SJSA1 (cell line): ENCODE measurements at regions not wholly inside any gene's neighbourhood (a gene's known extent, or its start where the extent isn't known, plus 50 kb on each side); places are given as distances from the start of the nearest gene placed in this dataset.
"Not testable (repeated sequence)": the region's sequence is repeated elsewhere in the genome, so short reads cannot be mapped to it uniquely, and the experiment has no call there.

ENCODE experiments used
- DNase-seq, 2 experiments: peaks; one replicate each; pipeline ENCODE4 v3.0.0-alpha.2; 2015 to 2020; ENCODE audit warnings: low spot score in 2 of 2, low read depth in 1 of 2
- H3K27ac ChIP-seq: fragments of 250-450 bp; sonication (Bioruptor Pico); 2 replicates; pipeline ENCODE4 v1.5.1; 2020; ENCODE audit warnings: mild to moderate bottlenecking, moderate library complexity
- H3K27me3 ChIP-seq: fragments of 250-450 bp; sonication (Bioruptor Pico); replicated peaks from 2 replicates; pipeline ENCODE4 v1.5.1; 2020; ENCODE audit warnings: mild to moderate bottlenecking, moderate library complexity
- H3K36me3 ChIP-seq: fragments of 250-450 bp; sonication (Bioruptor Pico); 2 replicates; pipeline ENCODE4 v1.5.1; 2020; ENCODE audit warnings: mild to moderate bottlenecking
- H3K4me1 ChIP-seq: fragments of 250-450 bp; sonication (Bioruptor Pico); replicated peaks from 2 replicates; pipeline ENCODE4 v1.6.1; 2021; ENCODE audit warnings: mild to moderate bottlenecking
- H3K4me3 ChIP-seq: fragments of 250-450 bp; sonication (Bioruptor Pico); 2 replicates; pipeline ENCODE4 v1.5.1; 2020; ENCODE audit warnings: mild to moderate bottlenecking
- H3K9me3 ChIP-seq: fragments of 250-450 bp; sonication (Bioruptor Pico); replicated peaks from 2 replicates; pipeline ENCODE4 v1.5.1; 2020; ENCODE audit warnings: mild to moderate bottlenecking

DNA sequence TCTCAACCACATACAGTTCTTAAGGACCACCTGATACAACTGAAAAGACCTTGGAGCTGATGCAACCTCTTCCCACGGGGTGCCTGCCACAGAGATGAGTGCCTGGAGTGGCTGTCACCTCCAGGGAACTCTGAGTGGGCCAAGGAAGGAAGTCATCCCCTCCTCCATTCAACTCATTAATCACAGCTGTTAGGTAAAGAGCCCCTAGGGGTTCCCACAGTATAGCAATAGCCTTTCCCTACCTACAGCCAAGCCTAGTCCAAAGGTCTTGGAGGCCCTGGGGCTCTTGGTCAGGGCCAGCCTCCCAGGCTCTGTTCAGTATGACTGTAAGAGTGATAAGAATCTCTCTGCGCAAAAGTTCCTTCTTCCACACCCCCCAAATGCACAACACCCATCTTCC is 70.4 kb upstream of the NFE2L3 start:
- Histone ChIP-seq H3K4me1 (no peaks in the 10 kb centered on the region), H3K36me3 (no peaks in the 10 kb centered on the region), H3K27ac (no peak overlapping the region), H3K9me3 (no peaks in the 10 kb centered on the region), H3K27me3 (peaks cover 16% of the 10 kb centered on the region), H3K4me3 (no peak overlapping the region)
- no peak for DNase-seq

DNA sequence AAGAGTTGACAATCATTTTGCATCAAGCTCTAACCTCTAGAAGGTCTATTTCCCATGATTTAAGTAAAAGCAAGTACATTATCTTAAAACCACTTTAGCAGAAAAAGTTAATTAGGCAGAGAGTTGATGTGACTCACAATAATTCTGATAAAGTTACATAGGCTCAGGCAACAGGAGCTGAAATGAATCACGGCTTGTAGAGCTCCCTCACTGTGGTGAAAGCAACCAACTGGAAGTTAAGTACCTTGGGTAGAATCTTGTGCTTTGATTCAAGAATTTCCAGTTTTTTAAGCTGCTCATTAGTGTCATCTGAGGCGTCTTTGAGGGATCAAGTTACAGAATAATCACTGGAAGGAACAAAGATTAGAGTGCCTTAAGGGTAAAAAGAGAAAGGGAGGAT is 68.9 kb upstream of the NFE2L3 start:
- Histone ChIP-seq H3K27me3 (peaks cover 16% of the 10 kb centered on the region), H3K4me3 (no peak overlapping the region), H3K4me1 (no peaks in the 10 kb centered on the region), H3K9me3 (no peaks in the 10 kb centered on the region), H3K27ac (no peak overlapping the region), H3K36me3 (no peaks in the 10 kb centered on the region)
- no peak for DNase-seq

DNA sequence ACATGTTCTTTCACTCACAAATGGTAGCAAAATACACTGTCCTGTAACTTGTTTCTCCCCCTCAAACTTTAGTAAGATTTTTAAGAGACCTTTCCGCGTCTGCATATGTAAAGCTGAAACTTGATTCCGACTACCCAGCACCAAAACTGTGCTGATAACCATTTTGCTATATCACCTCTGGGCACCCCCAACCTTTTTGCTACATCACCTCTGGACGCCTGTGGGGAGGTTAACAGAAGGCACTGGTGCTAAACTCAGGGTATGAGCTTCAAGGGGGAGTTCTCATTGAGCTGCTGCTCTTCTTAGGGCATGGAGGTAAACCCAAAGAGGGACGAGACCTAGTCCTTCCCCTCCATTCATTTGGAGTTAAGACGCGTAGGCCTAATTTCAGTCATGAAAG is 67.6 kb upstream of the NFE2L3 start:
- H3K9me3 ChIP-seq = no peaks in the 10 kb centered on the region
- no peak for DNase-seq
- no peaks in the 10 kb centered on the region for H3K4me1 ChIP-seq
- H3K36me3 ChIP-seq = no peaks in the 10 kb centered on the region
- H3K27ac ChIP-seq = no peak overlapping the region
- no peak overlapping the region for H3K4me3 ChIP-seq
- peaks cover 12% of the 10 kb centered on the region for H3K27me3 ChIP-seq

DNA sequence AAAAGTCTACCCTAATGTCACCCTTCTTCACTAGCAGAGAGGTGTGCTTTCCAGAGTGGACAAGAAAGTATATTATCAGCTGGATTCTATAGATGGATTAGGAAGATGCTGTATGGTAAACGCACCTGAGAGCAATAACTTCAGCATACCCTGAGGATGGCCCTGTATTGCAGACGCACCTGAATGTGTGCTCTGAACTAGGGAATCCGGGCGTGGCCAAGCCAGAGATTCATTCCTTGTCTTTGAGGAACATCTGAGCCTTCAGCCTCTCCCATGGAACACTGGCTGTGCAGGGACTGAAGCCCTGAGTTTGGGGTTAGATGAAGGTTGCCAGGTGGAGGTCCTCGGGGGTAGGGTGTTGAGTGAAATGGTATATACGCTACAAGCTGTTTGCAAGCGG is 66.2 kb upstream of the NFE2L3 start:
- H3K9me3 ChIP-seq = no peaks in the 10 kb centered on the region
- peaks cover 4% of the 10 kb centered on the region; the same call in 1 of the 2 replicates for H3K27me3 ChIP-seq
- H3K4me3 ChIP-seq = no peak overlapping the region
- no peak overlapping the region for H3K27ac ChIP-seq
- H3K36me3 ChIP-seq = no peaks in the 10 kb centered on the region
- no peaks in the 10 kb centered on the region for H3K4me1 ChIP-seq
- DNase-seq = no peak

DNA sequence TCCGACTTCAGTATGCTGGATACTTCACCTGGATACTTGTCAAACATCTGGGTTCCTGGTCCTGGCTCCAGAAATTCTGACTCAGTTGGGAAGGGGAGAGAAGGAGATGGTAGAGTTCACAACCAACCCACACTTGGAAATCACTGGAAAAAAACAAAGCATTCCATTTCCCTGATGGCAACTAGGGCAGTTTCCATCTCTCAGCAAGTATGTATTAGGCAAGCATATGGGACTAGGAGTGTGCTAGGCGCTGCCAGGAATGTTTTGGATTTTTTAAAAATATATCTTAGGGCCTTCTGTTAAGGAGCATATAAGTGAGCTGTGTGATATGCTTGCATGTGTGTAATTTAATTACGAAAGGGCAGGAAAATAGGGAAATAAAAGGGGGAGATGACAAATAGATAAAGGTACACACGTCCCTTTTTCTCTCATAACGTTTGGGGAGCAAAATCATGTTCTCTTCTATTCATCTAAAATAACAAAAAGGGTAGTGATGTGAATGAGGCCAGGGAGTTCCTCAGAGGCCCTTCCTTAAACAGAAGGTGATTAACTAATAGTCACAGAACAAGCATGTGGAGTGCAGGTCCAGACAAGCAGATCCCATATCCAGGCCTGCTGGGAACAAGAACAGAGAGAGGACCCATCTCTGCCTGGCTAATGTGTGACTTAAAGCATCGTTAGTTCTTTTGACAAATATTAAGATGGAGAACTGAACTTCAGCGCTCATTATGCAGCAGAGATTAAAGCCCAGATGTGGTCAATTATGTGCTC is 64.5 kb upstream of the NFE2L3 start:
- Histone ChIP-seq H3K27me3 (no peaks in the 10 kb centered on the region; the same call in 1 of the 2 replicates), H3K4me3 (no peak overlapping the region), H3K27ac (no peak overlapping the region), H3K4me1 (no peaks in the 10 kb centered on the region), H3K36me3 (no peaks in the 10 kb centered on the region), H3K9me3 (no peaks in the 10 kb centered on the region)
- DNase-seq = no peak

DNA sequence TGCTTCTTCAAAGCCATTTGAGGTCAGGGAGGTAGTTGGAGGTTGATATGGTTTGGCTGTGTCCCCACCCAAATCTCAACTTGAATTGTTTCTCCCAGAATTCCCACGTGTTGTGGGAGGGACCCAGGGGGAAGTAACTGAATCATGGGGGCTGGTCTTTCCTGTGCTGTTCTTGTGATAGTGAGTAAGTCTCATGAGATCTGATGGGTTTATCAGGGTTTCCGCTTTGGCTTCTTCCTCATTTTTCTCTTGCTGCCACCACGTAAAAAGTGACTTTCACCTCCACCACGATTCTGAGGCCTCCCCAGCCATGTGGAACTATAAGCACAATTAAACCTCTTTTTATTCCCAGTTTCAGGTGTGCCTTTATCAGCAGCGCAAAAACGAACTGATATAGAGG is 62.5 kb upstream of the NFE2L3 start:
- not testable (repeated sequence) for H3K4me1 ChIP-seq, H3K4me3 ChIP-seq, DNase-seq, H3K36me3 ChIP-seq, H3K27ac ChIP-seq, H3K27me3 ChIP-seq, H3K9me3 ChIP-seq

DNA sequence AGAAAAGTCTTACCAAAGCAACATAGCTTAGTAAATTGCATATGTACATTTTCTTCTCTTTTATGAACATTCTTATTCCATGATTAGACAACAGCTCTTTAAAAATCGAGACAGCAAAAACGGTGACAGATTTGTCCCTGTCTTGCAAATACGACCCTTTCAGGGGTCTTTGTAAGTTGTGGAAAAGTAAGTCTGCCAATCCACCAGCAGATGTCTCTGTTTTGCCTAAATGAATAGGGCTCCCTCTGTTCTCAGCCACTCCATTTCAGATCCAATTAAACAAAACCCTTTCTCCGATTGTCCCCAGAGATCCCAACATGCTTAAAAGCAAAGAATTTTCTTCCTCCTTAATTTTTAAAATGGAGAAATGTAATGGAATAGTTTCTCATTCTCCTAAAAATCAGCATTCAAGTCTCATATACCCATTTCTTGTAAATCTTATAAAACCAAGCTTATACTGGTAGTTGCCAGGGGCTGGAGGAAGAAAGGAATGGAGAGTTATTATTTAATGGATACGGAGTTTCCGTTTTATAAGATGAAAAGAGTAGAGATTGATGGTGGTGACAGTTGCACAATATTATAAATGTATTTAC is 61.0 kb upstream of the NFE2L3 start:
- Histone ChIP-seq H3K36me3 (no peaks in the 10 kb centered on the region), H3K4me1 (no peaks in the 10 kb centered on the region), H3K27ac (no peak overlapping the region), H3K9me3 (no peaks in the 10 kb centered on the region), H3K4me3 (no peak overlapping the region), H3K27me3 (no peaks in the 10 kb centered on the region)
- DNase-seq = peak in 1 of 2 experiments; percentile 53

DNA sequence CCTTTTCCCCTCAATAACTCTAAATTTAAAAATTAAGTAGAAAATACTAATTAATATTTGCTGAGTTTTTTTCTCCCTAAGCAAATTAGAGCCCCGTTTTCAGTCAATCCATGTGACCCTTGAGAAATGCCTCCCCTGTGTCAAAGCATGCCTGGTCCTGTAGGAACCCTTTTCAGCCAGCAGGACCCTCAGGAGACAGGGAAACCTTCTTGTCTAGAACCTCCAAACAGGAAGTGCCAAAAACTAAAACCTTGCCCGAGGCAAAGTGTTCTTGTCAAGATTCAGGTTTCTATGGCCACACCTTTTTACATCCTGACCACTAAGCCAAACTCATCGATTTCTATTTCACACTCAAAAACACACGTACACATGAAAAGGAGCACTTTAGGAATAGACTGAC is 60.1 kb upstream of the NFE2L3 start:
- Histone ChIP-seq H3K27ac (no peak overlapping the region), H3K36me3 (no peaks in the 10 kb centered on the region), H3K27me3 (no peaks in the 10 kb centered on the region), H3K4me3 (no peak overlapping the region), H3K9me3 (no peaks in the 10 kb centered on the region), H3K4me1 (no peaks in the 10 kb centered on the region)
- DNase-seq = no peak

DNA sequence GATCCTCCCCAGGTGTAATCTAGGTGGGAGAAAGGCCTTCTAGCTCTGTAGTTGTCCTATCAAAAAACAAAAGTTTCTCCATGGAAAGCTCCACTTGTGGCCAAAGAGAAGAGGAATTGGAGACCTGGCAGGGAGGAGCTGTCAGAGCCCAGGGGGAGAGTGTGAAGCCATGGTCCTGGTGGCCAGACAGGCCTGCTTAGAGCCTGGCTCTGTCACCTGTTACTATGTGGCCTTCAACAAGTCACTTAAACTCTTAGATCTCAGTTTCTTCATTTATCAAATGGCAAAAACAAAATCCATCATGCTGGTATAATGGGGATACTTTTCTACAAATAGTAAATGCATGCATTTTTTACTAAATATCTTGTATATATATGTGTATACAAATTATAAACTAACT is 59.0 kb upstream of the NFE2L3 start:
- no peaks in the 10 kb centered on the region for H3K27me3 ChIP-seq
- H3K36me3 ChIP-seq = no peaks in the 10 kb centered on the region
- H3K4me1 ChIP-seq = no peaks in the 10 kb centered on the region
- no peaks in the 10 kb centered on the region for H3K9me3 ChIP-seq
- DNase-seq = no peak
- no peak overlapping the region for H3K4me3 ChIP-seq
- H3K27ac ChIP-seq = no peak overlapping the region

DNA sequence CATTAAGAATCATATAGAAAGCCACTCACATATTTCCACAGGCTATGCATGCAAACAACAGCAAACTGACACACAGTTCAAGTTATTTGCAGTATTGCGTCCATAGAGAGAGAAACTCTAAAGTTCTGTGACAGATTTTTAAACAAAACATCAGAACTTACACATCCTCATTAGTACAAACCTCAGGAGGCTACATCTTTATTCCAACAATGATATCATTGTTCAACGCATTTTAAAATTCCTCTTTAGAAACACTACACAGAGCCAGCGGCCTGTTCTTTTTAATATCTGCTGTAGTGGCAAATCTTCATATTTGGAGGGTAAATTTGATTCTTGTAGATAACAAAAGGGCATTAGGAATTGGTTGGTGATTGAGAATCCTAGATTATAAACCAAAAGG is 55.9 kb upstream of the NFE2L3 start:
- DNase-seq = no peak
- Histone ChIP-seq H3K36me3 (no peaks in the 10 kb centered on the region), H3K27ac (no peak overlapping the region), H3K9me3 (no peaks in the 10 kb centered on the region), H3K4me3 (no peak overlapping the region), H3K27me3 (no peaks in the 10 kb centered on the region), H3K4me1 (no peaks in the 10 kb centered on the region)

DNA sequence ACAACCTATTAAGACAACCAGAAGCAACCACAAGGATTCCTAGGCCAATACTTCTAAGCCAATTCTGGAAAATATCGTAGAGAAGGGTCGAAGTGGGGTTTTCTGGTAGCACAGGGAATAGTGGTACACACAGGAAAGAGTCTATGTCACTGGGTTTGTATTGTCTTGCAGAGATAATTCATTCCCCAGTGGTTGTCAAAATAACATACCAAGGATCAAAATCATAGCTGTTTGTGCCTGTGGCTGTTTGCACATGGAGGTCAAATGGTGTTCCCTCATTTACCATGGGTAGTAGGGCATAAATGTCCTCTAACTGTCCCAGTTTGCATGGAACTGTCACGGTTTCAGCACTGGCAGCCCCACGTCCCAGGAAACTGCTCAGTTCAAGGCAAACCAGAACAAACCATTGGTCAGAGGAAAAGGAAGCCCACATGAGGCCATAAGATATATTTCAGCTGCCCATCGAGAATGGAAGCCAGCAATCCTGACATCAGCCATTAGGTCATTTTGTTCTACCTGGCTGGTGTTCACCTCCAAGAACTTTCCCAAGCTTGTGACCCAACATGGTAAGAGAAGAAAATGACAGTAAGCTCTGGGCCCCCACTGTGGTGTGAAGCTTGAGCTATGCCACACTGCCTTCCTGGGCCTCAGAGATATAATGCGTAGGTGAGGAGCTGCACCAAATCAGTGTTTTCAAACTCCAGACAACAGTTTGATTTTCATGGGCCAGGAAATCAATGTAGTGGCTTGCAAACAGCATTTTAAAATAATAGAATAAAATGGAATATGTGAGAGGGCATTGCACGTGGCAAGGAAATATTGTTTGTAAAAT is 53.9 kb upstream of the NFE2L3 start:
- Histone ChIP-seq H3K36me3 (no peaks in the 10 kb centered on the region), H3K27ac (no peak overlapping the region), H3K4me1 (no peaks in the 10 kb centered on the region), H3K9me3 (no peaks in the 10 kb centered on the region), H3K27me3 (no peaks in the 10 kb centered on the region), H3K4me3 (no peak overlapping the region)
- DNase-seq = no peak

DNA sequence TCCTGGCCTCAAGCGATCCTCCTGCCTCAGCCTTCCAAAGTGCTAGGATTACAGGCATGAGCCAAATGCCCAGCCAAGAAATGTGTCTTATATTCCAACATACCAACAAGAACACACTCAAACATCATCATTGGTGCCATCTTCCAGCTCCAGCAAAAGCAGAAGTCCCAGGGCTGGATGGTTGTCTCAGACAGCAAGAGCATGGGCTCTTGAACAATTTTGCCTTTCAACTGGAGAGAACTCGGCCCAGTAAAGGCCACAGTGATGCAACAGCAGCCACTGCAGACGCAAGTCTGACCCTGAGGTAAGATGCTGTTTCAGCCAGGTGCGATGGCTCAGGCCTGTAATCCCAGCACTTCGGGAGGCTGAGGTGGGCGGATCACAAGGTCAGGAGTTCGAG is 52.8 kb upstream of the NFE2L3 start:
- H3K4me3 ChIP-seq = no peak overlapping the region
- no peaks in the 10 kb centered on the region for H3K36me3 ChIP-seq
- DNase-seq = no peak
- no peaks in the 10 kb centered on the region for H3K9me3 ChIP-seq
- no peaks in the 10 kb centered on the region for H3K4me1 ChIP-seq
- no peaks in the 10 kb centered on the region for H3K27me3 ChIP-seq
- no peak overlapping the region for H3K27ac ChIP-seq

DNA sequence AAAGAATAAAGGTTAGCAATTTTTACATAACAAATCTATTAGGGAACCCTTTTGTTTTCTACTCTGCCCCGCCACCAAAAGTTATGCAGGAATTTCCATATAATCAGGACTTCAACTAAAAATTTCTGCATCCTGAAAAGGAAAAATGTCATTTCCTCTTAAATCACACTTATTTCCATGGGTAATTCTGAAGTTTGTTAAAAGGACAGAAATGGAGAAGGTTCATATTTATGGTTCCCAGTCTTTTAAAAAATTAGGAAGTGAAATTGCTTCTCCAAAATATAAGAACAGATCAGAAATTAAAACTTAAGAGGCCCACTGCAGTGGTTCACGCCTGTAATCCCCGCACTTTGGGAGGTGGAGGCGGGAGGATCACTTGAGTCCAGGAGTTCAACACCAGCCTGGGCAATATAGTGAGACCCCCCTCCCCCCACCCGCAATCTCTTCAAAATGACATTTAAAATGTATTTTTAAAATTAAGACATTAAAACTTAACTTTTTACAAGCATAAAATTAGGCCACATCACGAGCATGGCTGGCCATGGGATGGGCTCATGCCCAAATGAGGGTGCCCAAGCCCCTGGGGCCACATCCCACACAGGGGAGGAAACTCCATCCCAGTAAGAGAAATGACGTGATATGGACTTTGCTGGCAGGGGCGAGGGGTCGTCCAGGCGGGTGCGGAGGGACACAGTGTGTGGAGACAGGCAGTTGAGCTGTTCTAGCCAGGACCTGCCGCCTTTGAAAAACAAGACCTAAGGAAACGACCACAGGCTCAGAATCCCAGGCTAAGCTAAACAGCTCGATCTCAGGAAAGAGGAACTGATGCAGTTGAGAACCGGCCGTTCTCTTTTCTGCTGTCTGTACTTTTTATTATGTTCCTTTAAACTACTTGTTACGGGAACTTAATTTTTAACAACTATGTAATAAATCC is 51.3 kb upstream of the NFE2L3 start:
- no peak for DNase-seq
- no peaks in the 10 kb centered on the region for H3K4me1 ChIP-seq
- no peak overlapping the region for H3K4me3 ChIP-seq
- H3K27me3 ChIP-seq = no peaks in the 10 kb centered on the region
- no peak overlapping the region for H3K27ac ChIP-seq
- no peaks in the 10 kb centered on the region for H3K36me3 ChIP-seq
- H3K9me3 ChIP-seq = no peaks in the 10 kb centered on the region
